Colonic mucosa (tissue), 4 donors: ENCODE measurements at regions not wholly inside any gene's neighbourhood (a gene's known extent, or its start where the extent isn't known, plus 50 kb on each side); places are given as distances from the start of the nearest gene placed in this dataset.

Experiments used
- DNase-seq: peaks from one replicate; pipeline ENCODE4 v3.0.0-alpha.2; 2020
- H3K27ac ChIP-seq: fragments of 200-600 bp; one replicate; pipeline ENCODE4 v1.8.0; 2021
- H3K27me3 ChIP-seq: fragments of 200-600 bp; one replicate; pipeline ENCODE4 v1.8.0; 2021
- H3K36me3 ChIP-seq: fragments of 200-600 bp; one replicate; pipeline ENCODE4 v1.8.0; 2021
- H3K4me1 ChIP-seq: fragments of 200-600 bp; one replicate; pipeline ENCODE4 v1.8.0; 2021; ENCODE audit warnings: mild to moderate bottlenecking
- H3K4me3 ChIP-seq: fragments of 200-600 bp; one replicate; pipeline ENCODE4 v1.8.0; 2021
- H3K9ac ChIP-seq, 2 donors: one replicate each; pipeline ENCODE4 v1.7.0; 2013; ENCODE audit warnings: control low read depth in 2 of 2, low read depth in 2 of 2, low read length in 2 of 2
- H3K9me3 ChIP-seq: fragments of 200-600 bp; one replicate; pipeline ENCODE4 v1.8.0; 2021
- intact Hi-C: fragments of 100-400 bp; cut with DNase I; formaldehyde crosslinking; loops from one replicate; pipeline ENCODE4 v1.14.1; 2022
- TF ChIP-seq, protein P1 (sequence below): fragments of 200-600 bp; IDR thresholded peaks from one replicate; pipeline ENCODE4 v1.8.0; 2022; ENCODE audit warnings: antibody characterized with exemption, mild to moderate bottlenecking
- donor health status: healthy.
- donor health status: DM: no; HTN: no; CAD: no.
- donor health status: DM: no; HTN: no; CAD: no.

GRCh38 chr6:26170181-26170580 is 83.0 kb downstream of the HFE start:
- TF ChIP-seq, protein P1, sequence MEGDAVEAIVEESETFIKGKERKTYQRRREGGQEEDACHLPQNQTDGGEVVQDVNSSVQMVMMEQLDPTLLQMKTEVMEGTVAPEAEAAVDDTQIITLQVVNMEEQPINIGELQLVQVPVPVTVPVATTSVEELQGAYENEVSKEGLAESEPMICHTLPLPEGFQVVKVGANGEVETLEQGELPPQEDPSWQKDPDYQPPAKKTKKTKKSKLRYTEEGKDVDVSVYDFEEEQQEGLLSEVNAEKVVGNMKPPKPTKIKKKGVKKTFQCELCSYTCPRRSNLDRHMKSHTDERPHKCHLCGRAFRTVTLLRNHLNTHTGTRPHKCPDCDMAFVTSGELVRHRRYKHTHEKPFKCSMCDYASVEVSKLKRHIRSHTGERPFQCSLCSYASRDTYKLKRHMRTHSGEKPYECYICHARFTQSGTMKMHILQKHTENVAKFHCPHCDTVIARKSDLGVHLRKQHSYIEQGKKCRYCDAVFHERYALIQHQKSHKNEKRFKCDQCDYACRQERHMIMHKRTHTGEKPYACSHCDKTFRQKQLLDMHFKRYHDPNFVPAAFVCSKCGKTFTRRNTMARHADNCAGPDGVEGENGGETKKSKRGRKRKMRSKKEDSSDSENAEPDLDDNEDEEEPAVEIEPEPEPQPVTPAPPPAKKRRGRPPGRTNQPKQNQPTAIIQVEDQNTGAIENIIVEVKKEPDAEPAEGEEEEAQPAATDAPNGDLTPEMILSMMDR = no peak
- peaks cover 7% of the 10 kb centered on the region for H3K4me1 ChIP-seq
- H3K27me3 ChIP-seq = no peaks in the 10 kb centered on the region
- H3K36me3 ChIP-seq = no peaks in the 10 kb centered on the region
- DNase-seq = no peak
- H3K9me3 ChIP-seq = no peaks in the 10 kb centered on the region
- no peak overlapping the region for H3K27ac ChIP-seq
- no peak overlapping the region for H3K4me3 ChIP-seq
- intact Hi-C loops = no loop called here
- peak overlapping the region in 1 of 2 donors; percentile 12 for H3K9ac ChIP-seq

DNA sequence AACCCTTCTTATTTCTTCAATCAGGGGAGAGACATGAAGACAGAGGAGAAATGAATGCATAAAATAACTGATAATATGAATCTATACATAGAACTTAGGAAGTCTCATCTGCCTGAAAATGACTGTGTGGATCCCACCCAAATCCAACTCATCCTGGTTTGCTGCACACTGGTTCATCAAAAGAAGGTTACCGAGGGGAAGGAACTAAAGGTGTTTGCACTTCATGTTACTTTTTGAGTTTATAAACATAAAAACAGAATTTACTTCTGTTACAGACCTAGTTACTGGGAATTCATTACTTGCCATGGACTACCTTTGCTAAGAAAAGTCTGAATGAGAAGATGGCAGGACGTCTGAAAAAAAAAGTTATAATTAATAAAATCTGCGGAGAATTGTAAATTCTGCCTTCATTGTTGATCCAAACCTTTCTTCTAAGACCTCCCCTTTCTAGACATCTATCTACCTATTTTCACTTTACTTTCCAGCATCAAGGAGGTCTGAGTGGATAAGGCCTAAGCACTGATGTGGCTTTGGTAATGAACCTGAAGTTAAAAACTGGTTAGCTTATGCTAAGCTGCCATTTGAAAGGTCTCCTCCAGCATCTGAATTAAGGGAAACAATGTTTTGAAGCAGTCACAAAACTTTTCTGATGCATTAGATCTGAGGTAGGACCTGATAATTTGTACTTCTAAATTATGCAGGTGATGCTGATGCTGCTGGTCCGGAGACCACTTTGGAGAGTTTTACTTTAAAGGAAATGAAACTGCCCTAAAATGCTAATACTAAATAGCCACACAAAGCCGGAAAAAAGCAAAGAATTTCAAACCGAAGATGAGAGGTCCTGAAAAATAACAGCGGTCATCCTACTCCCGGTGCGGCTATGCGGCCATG is 84.0 kb downstream of the HFE start:
- H3K27me3 ChIP-seq = no peaks in the 10 kb centered on the region
- intact Hi-C loops = no loop called here
- no peak for DNase-seq
- no peaks in the 10 kb centered on the region for H3K36me3 ChIP-seq
- H3K9me3 ChIP-seq = no peaks in the 10 kb centered on the region
- peak overlapping the region; percentile 97 for H3K27ac ChIP-seq
- H3K4me1 ChIP-seq = peaks cover 7% of the 10 kb centered on the region
- H3K9ac ChIP-seq = peak overlapping the region; percentile 79 to 95
- H3K4me3 ChIP-seq = peak overlapping the region; percentile 54
- TF ChIP-seq, protein P1 = no peak

- Histone ChIP-seq H3K9ac (peak overlapping the region; percentile 79 to 95), H3K4me3 (peak overlapping the region; percentile 54), H3K4me1 (peaks cover 7% of the 10 kb centered on the region), H3K36me3 (no peaks in the 10 kb centered on the region), H3K27ac (peak overlapping the region; percentile 97), H3K9me3 (no peaks in the 10 kb centered on the region), H3K27me3 (no peaks in the 10 kb centered on the region)
- peak; percentile 51 for DNase-seq
- TF ChIP-seq, protein P1 = no peak
- intact Hi-C loops = no loop called here
Measured at GRCh38 chr6:26172608-26172968, 85.4 kb downstream of the HFE start.

DNA sequence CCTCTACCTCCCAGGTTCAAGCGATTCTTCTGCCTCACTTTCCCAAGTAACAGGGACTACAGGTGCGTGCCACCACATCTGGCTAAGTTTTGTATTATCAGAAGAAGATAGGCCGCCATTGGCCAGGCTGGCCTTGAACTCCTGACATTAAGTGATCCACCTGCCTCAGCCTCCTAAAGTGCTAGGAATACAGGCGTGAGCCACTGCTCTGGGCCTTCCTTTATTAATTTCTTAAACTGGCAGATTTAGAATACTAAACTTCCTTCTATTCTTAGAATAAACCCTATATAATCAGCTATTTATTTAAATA is 86.6 kb downstream of the HFE start:
- Histone ChIP-seq H3K27ac (no peak overlapping the region), H3K27me3 (no peaks in the 10 kb centered on the region), H3K4me1 (peaks cover 7% of the 10 kb centered on the region), H3K9ac (no peak overlapping the region), H3K9me3 (no peaks in the 10 kb centered on the region), H3K36me3 (no peaks in the 10 kb centered on the region), H3K4me3 (no peak overlapping the region)
- TF ChIP-seq, protein P1 = no peak
- intact Hi-C loops = no loop called here
- DNase-seq = peak; percentile 21

DNA sequence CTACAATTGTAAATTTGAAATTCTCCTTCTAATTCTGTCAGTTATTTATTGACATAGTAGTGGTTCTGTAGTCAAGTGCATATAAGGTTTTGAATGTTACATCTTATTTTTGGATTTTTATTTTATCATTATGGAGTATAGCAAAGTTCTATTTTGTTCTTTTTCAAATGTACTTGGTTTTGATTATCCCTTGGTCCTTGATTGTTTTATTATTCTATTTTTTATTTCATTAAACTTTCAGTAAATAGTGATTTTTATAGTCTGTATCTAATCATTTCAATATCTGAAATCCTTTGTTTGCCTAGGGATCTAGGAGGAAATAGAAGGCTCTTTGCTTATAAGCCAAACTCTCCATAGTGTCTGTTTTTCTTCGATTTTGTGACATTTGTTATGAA is 87.8 kb downstream of the HFE start:
- peaks cover 7% of the 10 kb centered on the region for H3K4me1 ChIP-seq
- no peaks in the 10 kb centered on the region for H3K36me3 ChIP-seq
- intact Hi-C loops = no loop called here
- DNase-seq = no peak
- no peak overlapping the region for H3K9ac ChIP-seq
- no peaks in the 10 kb centered on the region for H3K27me3 ChIP-seq
- TF ChIP-seq, protein P1 = no peak
- no peak overlapping the region for H3K27ac ChIP-seq
- no peaks in the 10 kb centered on the region for H3K9me3 ChIP-seq
- H3K4me3 ChIP-seq = no peak overlapping the region
